ENCODE measurements at regions not wholly inside any gene's neighbourhood (a gene's known extent, or its start where the extent isn't known, plus 50 kb on each side); places are given as distances from the start of the nearest gene placed in this dataset.
"Not testable (repeated sequence)": the region's sequence is repeated elsewhere in the genome, so short reads cannot be mapped to it uniquely, and the experiment has no call there.

DNA sequence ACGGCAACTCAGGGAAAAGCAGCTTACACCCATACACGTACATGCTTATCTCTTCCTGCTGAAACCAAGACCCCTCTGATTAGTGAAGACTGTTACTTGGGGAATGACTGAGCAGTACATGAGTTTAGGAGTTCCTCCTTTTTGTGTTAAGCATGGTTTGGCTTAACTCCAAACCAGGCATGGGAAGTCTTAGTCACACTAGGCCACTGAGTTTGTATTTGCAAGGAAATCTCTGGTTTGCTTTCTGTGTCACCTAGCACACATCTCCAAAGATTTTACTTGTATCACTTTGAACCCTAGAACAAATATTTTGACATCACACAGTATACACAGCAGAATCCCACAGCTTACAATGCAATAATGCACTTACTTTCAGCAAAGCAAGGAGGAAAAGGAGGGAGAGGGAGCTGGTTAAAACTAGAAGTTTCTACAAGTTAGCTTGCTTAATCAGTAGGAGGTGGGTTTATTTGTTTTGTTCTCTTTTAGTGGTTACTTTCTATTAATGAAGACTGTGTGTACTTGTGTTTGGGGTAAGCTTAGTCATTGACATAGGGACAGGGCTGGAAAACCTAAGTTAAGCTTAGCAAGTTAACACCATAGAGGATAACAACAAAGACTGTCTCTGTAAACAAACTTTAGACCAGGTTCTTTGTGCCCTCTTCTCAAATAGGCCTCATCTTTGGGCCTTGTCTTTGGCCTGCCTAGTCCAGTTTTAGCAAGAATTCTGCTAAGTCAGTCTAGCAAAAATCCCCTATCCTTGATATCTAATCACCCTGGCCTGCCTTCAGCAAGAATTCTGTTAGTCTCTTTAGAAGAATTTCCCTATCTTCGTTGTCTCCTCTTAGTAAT, 219.4 kb downstream of the MREG start:
- DNase-seq = peak; percentile 87

DNA sequence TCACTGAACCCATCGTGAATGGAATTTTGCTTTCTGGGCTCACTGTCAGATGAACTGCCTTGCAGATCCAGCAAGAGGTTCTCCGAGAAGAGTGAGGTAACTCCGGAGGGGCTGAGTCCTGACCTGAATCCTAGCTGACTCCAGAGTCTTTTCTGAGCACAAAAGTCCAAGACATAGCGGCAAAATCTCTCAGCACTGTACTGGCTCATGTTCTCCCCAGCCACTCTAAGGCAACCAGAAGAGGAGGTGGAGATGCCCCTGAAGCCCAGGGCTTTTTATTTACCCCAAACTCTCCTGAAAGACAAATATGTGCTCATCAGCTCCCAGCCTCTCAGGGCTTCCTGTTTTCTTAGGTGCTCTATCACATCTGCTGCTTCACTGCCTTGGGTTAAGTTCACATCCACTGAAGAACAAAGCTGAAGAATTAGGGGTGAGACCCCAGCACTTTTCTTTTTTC, 221.8 kb downstream of the MREG start:
- DNase-seq = no peak

DNA sequence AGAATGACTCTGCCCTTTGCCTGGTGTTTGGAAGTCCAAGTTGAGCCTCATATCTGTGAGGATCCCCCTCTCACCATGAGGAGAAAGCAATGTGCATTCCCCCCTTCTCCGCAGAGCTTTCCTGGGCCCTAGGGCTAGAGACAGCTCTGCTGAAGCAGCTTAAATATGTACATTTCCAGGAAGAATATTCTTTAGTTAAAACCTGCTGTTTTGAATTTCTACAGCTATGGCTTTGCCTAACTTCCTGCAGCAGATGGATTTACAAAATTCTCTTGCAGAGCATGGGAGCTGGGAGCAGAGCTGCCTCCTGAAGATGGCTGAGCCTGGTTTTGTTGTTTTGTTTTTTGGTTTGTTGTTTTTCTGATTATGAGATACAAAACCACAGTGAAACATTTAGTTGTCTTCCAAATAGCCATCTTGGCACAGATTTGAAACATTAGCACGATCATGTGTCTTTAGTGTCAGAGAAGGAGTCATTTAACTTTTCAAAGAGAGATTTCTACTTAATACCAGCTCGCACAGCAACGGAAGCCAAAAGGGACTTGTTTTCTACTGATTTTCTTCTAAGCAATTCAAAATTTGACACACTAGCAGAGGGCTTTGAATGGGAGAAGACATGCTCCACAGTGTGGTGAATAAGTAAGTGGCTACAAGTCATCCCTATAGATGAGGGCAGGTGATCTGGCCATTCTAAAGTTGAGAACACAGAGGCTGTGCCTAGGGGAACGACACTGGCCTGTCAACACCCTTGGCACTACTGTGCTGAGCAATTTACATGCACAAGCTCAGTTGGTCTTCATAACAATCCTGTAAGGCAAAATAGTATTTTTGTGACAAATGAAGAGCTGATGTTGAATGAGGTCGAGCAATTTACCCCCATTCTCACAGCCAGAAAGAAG, 222.6 kb downstream of the MREG start:
- DNase-seq = no peak

DNA sequence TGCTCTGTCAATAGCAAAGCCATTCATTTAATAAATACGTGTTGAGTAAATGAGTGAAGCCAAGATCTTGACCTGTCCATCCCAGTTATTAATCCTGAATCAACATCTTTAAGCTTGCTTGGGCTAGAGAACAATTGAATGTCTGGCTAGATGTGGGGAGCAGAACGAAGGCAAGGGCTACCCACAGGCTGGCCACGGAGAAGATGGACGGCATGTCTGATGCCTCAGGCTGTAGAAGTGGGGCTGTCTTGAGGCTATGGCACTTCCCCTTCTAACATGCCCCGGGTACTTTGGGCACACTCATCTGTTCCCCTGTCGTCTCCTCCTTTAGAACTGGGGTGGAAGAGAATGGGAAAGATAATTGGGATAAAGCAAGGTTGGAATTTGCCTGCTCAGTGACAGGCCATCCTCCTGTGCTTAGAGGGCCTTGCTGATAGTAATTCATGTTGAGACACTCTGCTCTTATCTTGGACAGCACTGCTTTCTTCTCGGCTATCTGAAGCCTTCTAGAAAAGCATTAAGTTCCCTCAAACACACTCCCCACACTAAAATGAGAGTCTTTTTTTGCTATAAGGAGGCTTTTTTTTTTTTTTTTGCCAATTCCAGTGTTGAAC, 225.7 kb downstream of the MREG start:
- no peak for DNase-seq

DNA sequence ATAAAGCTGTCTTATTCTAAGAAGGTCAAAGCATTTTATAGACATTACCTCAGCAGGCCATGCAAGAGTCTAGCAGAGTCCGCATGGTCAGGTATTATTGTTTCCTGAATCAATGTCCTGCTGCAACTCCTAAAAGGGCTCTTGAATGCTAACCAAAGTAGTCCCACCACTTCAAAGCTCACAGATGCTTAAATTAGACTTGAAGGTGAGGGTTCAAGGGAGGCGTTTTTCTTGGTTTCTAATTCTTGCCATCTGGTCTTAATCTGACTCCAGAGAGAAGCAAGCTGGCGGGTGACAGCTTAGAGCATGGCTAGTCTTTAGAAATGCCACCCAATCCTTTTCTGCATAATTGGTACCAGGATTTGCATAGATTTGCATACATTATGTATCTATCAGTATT, 226.3 kb downstream of the MREG start:
- DNase-seq = no peak

DNA sequence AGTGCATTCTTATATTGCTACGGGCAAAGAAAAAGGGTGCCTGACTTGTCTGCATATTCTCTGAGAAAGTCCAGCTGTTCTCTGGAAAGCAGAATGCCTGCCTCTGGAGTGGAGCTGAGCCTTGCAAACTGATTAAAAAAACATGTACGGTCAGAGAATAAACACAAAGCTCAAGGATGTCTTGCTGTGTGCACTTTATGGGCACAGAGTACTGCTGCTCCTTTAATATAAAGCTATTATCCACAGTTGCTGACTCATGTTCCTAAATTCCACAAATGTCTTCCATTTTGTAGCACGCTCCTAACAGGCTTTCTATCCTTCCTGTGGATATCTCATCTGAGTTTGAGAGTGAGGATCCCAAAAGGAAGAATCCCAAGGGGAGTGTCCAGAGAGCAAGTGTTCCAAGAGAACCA, 229.0 kb downstream of the MREG start:
- peak; percentile 63 for DNase-seq

DNA sequence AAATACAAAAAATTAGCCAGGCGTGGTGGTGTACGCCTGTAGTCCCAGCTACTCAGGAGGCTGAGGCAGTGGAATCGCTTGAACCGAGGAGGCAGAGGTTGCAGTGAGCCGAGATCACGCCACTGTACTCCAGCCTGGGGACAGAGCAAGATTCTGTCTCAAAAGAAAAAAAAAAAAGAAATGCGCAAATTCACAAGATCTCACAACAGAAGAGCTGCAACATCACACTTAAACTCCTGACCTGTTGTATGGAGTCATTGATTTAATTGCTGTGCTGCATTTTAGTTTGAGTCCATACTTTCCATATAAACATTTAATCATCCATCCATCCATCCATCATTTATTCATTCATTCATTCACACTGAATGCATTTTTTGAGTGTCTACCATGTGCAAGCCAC, 229.7 kb downstream of the MREG start:
- DNase-seq = not testable (repeated sequence)

DNA sequence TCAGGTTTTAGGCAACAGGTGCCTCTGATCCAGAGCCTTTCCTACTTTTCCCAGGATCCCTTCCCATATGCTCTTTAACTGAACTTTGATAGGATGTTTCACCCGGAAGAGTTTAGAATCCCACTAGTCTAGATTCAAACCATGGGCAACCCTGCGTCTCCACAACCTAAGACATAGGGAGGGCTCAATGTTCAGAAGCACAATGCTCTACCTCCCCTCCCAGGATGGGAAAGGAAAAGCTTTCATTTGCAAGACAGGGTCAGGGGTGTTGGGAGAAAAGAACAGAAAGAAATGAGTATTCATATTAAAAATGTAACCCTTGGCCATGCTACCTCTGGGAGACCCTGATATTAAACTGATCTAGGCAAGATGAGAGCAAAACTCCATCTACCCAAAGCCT, 230.4 kb downstream of the MREG start:
- DNase-seq = no peak

DNA sequence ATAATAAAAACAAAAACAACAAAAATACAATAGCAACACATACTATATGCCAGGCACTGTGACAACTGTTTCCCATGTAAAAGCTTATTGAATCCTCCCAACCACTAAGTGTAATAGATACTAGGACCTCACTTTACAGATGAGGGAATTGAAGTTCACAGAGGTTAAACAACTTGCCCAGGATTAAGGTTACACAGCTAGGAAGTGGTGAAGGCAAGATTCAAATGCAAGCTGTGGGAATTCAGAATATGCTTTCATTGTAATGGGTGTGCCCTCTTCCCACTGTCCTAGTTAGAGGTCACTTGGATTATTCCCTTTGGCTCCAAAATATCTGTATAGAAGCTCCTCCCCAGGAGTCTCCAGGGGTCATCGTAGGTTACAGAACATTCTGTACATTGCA, 231.1 kb downstream of the MREG start:
- DNase-seq = no peak

DNA sequence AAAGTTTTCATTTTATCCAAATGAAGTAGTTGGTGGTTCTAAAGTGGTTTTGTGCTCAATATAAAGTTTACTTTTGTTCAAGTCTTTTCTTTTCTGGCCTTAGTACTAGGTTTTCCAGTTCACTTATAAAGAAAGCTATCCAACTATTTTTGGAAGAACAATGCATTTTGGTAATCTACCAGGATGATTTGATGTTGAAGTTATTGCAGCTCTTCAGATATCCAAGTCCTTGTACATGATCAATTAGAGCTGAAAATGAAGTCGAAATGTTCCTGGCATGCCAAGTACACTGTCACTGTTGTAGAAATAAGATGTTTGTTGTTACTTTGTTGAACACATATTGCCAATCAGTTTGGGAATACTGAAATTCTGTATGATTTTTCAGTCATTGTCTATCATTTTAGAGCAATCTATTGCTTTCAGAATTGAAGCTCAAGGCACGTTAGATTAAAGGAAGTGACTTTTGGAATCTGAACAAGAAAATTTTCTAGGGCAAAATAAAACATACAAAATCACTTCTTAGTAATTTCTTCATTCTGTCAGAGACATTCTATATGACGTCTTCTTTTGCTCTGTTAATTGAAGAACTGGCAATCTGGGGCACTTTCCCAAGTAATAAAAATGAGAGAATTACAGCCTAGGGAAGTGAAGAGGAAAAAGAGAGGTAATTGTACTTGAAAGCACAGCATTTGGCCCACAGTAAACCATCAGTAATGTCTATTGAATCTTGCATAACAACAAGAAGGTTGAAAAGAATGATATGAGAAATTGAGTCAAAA, 232.3 kb downstream of the MREG start:
- no peak for DNase-seq

DNA sequence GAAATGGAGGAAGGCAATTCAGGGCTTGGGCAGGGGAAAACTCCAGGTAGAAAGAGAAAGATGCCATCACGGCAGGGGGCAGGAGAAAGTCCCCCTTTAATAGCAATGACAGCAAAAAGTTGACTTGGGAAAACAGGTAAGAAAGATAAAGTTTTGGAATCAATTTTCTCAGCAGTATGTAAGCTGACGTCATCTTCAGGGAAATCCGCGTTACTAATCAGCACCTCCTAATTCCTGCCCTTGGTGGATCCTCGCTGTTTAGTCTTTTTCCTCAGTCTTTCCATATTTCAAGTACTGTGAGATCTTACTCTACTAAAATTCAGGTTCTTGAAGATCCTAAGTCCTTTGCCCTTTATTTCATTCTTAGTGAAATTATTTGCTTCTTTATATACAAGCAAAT, 233.0 kb downstream of the MREG start:
- DNase-seq = no peak

DNA sequence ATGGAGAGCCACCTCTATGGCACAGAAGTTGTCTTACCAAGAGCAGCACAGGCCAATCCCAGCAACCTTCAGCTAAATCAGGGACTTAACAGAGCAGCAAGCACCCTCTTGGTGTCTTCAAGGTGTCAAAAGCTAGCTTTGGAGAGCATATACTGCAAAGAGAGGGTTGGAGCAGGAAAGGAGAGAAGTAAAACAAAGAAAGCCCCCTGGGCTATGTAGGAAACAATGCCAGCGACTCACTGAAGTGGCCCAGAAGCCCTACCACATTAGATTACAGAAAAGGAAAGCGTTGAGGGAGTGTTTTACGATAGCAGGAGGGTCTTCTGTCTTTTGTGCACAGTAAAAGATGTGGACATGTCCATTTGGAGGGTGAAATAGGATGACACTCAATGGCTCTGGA, 233.4 kb downstream of the MREG start:
- DNase-seq = no peak

DNA sequence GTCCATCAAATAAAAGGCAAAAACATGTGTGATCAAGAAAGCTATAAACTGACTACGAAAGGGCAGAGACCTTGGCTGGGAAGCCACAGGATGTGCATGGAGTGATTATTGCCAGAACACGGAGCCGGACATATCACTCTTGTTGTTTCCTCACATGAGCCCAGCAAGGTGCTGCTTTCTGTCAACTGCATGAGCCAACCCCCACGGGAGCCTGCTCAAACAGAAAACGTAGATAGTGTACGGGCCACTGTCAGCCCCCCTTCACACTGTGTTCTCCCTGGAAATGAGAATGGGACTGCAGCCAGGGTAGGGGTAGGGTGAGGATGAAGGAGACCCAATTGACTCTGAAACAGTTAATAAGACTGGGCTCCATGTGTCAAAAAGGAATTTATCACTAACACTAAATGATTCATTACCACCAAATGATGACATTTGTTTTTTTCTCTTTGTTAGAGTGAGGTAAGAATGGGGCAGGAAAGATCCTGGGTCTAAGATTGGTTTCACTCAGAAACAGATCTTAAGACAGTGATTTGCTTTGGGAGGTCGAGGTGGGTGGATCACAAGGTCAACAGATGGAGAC, 235.8 kb downstream of the MREG start:
- no peak for DNase-seq

DNA sequence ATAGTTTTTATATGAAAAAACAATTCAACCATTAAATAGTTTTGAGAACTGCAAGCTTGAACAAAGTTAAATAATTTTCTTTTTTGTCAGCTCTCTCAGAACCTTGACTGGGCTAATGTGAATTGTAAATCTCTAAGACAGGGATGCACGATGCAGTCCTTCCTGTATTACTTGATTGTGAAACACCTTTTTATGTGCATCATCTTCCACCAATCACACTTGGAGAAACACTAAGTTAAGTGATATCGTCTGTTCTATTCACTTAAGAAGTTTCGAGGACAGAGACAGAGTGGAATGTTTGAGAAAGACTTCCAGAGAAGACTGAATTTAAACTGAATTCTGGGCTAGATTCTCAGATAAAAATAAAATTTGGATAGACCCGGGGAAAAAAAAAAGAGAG, 238.2 kb downstream of the MREG start:
- no peak for DNase-seq

DNA sequence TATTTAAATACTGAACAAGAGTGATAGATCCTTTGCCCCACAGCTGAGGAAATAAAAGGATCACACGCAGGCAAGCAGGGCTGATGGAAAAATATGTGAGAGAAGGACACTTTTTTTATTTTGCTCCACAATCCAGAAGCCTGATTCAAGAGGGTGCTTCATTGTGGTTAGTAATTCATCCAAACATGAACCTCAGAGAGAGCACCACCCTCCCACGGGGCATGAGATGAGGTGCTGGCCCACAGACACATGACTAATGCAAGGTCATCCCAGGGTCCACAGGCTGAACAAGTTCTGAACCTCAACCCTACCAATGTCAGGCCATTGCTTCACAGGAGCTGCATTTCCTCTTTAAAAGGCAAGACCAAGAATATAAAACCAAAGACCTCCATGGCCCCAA, 239.6 kb downstream of the MREG start:
- DNase-seq = peak; percentile 95

DNA sequence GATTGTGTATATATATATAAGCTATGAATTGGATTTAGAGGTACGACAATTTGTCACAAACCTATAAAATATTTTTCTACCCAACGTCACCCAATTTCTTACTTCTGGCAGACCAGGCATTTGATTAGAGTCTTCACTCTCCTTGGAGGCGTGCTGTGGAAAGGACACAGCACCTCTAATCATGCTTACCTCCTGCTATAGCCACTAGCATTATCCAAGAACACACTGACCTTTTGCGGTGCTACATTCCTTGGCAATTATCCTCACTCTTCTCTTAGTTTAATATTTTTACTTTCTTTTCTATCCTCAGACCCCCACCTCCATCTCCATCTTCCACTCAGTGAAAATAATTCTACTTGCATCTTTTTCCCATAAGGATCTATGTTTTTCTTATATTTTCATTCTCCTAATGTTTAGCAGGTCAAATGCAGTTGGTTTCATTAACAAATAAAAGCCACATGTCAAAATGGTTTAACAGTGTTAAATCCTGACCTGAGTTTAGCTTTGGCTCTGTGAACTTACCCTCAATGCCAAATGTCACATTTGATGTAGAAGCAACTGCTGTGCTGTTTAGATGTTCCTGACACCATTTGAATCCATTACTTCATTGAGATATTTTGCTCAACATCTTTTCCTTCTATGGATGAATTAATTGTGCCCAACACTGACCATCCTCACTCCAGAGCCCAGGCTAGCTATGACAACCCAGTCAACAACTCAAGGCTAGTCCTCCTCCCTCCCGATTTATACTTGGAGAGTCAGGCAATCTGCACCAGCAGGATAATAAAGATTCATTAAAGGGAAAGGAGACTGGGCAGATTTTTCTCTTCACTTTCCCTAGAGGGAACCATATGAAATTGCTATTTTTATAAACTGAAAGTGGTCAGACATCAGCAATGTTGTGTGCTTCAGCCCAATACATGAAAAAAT, 240.5 kb downstream of the MREG start:
- DNase-seq = no peak

DNA sequence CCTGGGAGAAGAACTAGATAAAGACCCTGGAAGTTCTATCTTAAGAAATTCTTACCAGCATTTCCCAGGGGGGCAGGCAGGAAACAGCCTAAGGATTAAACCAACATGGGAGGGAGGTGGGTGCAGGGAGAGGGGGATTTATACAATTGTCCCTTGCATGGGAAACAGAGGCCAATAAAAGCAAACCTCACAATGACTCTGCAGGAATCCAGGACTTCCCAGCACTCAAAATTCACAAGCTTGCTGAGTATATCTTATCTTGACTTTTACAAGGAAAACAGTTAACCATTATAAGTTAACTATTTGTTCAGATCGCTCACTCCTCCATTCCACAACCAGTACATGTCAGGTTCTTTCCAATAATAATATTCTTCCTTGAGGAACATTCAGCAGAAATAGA, 241.3 kb downstream of the MREG start:
- no peak for DNase-seq

DNA sequence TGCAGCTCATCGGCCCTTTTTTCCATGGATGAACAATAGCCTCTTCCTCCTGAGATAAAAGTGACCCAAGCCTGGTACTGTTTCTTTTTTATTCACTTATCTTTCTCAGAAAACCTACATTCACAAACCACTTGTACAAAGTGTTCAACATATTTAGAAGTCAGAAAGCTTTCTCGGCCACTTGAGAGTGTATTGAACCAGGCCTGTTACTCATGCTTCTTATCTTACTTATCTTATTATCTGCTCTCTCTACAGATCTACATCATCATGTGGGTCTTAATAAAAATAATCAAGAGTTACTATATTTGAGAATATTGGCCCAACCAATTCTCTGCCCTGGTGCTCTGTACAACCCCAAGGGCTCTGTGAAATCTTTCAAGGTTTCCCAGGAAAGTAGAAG, 242.1 kb downstream of the MREG start:
- DNase-seq = no peak

DNA sequence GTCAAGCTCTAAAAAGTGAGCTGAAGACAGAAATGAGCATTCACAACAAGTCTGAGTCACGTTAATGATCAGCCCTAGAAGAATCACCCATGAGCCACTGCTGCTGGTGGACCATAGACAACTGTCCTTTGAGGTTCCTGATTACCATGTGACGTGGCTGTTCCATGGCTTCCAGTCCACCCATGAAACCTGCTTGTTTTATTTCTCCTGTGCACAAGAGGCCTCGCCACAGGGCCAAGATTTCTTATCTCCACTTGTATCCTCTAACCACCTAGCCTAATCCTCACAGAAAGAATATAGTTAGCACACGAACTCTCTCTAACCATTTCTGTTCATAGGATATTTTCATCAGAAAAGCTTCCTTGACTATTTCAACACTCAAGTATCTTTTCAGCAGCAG, 242.7 kb downstream of the MREG start:
- no peak for DNase-seq

DNA sequence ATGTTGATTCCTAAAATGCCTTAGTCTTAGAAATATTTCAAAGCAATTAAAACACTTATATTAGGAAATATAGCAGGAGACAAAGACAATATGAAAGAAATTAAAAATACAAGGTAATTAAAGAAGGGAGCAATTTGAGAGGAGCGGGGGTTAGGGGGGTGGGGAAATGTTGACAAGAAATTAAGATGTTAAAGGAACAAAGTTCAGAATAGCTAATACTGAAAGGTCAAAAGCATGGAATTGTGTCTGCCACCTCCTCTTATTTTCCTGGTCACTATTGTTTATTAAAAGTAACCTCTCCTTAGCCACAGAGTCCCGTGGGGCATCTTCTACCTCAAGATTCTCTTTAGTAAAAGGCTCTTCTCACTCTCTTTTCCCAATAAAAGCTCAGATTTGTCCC, 244.1 kb downstream of the MREG start:
- no peak for DNase-seq

DNA sequence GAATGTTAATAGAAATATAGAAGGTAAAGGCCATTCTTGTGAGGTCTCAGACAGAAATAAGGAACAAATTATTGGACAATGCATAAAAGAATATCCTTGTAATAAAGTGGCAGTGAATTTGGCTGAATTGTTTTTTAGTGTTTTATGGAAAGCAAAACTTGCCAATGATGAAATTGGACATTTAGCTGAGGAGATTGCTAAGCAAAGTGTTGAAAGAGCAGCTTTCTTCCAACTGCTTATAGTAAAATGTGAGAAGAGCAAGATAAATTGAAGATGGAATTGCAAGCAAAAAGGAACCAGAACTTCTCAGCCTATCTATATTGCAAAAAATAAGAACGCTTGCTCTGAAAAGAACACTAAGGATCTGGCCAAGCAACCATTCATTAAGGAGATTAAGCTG, 245.7 kb downstream of the MREG start:
- DNase-seq = no peak
